ENCODE measurements at regions not wholly inside any gene's neighbourhood (a gene's known extent, or its start where the extent isn't known, plus 50 kb on each side); places are given as distances from the start of the nearest gene placed in this dataset.

GRCh38 chr10:44051584-44052385 is 333.1 kb downstream of the CXCL12 start:
- no CpG with 5 or more reads among the region's 10 CpGs for WGBS (ENCODE audit: insufficient coverage, low lambda C conversion rate)
- Histone ChIP-seq H3K4me1 (ENCODE audit: control insufficient read depth, insufficient read depth, low read length) (no peaks in the 10 kb centered on the region), H3K27ac (ENCODE audit: low read length) (no peak overlapping the region), H3K4me3 (ENCODE audit: low read length) (no peak overlapping the region), H3K36me3 (ENCODE audit: control insufficient read depth, insufficient read depth, low read length) (no peaks in the 10 kb centered on the region), H3K9me3 (ENCODE audit: control insufficient read depth, low read depth, low read length) (no peaks in the 10 kb centered on the region), H3K27me3 (ENCODE audit: control insufficient read depth, insufficient read depth, low read length) (peaks cover 7% of the 10 kb centered on the region)
- no peak for DNase-seq

- Histone ChIP-seq H3K36me3 (ENCODE audit: control insufficient read depth, insufficient read depth, low read length) (no peaks in the 10 kb centered on the region), H3K4me1 (ENCODE audit: control insufficient read depth, insufficient read depth, low read length) (no peaks in the 10 kb centered on the region), H3K9me3 (ENCODE audit: control insufficient read depth, low read depth, low read length) (no peaks in the 10 kb centered on the region), H3K27ac (ENCODE audit: low read length) (no peak overlapping the region), H3K27me3 (ENCODE audit: control insufficient read depth, insufficient read depth, low read length) (peaks cover 6% of the 10 kb centered on the region), H3K4me3 (ENCODE audit: low read length) (no peak overlapping the region)
- DNase-seq: no peak
- WGBS (ENCODE audit: insufficient coverage, low lambda C conversion rate): no CpG with 5 or more reads among the region's 5 CpGs
These were observed 333.8 kb downstream of the CXCL12 start for GRCh38 chr10:44051091-44051490.

- Histone ChIP-seq H3K4me1 (ENCODE audit: control insufficient read depth, insufficient read depth, low read length) (no peaks in the 10 kb centered on the region), H3K27ac (ENCODE audit: low read length) (no peak overlapping the region), H3K36me3 (ENCODE audit: control insufficient read depth, insufficient read depth, low read length) (no peaks in the 10 kb centered on the region), H3K27me3 (ENCODE audit: control insufficient read depth, insufficient read depth, low read length) (peaks cover 6% of the 10 kb centered on the region), H3K9me3 (ENCODE audit: control insufficient read depth, low read depth, low read length) (no peaks in the 10 kb centered on the region), H3K4me3 (ENCODE audit: low read length) (no peak overlapping the region)
- no CpG with 5 or more reads among the region's 9 CpGs for WGBS (ENCODE audit: insufficient coverage, low lambda C conversion rate)
- DNase-seq: no peak
These were observed 335.4 kb downstream of the CXCL12 start for GRCh38 chr10:44049301-44050015.

GRCh38 chr10:44047361-44047760 is 337.5 kb downstream of the CXCL12 start:
- no peaks in the 10 kb centered on the region for H3K4me1 ChIP-seq (ENCODE audit: control insufficient read depth, insufficient read depth, low read length)
- H3K27ac ChIP-seq (ENCODE audit: low read length): no peak overlapping the region
- no peaks in the 10 kb centered on the region for H3K36me3 ChIP-seq (ENCODE audit: control insufficient read depth, insufficient read depth, low read length)
- H3K4me3 ChIP-seq (ENCODE audit: low read length): no peak overlapping the region
- H3K27me3 ChIP-seq (ENCODE audit: control insufficient read depth, insufficient read depth, low read length): peaks cover 6% of the 10 kb centered on the region
- H3K9me3 ChIP-seq (ENCODE audit: control insufficient read depth, low read depth, low read length): no peaks in the 10 kb centered on the region
- DNase-seq: peak in 1 of 2 donors; percentile 7
- no CpG with 5 or more reads among the region's 12 CpGs for WGBS (ENCODE audit: insufficient coverage, low lambda C conversion rate)

- Histone ChIP-seq H3K27ac (ENCODE audit: low read length) (no peak overlapping the region), H3K36me3 (ENCODE audit: control insufficient read depth, insufficient read depth, low read length) (no peaks in the 10 kb centered on the region), H3K27me3 (ENCODE audit: control insufficient read depth, insufficient read depth, low read length) (peaks cover 6% of the 10 kb centered on the region), H3K4me3 (ENCODE audit: low read length) (no peak overlapping the region), H3K4me1 (ENCODE audit: control insufficient read depth, insufficient read depth, low read length) (no peaks in the 10 kb centered on the region), H3K9me3 (ENCODE audit: control insufficient read depth, low read depth, low read length) (no peaks in the 10 kb centered on the region)
- WGBS (ENCODE audit: insufficient coverage, low lambda C conversion rate): no CpG with 5 or more reads among the region's 5 CpGs
- DNase-seq: no peak
These were observed 338.3 kb downstream of the CXCL12 start for GRCh38 chr10:44046605-44047004.

- whole genome bisulfite sequencing (ENCODE audit: insufficient coverage, low lambda C conversion rate): no CpG with 5 or more reads among the region's 6 CpGs
- DNase-seq: peak; percentile 27 to 32
- no peak overlapping the region for H3K27ac ChIP-seq (ENCODE audit: low read length)
- H3K27me3 ChIP-seq (ENCODE audit: control insufficient read depth, insufficient read depth, low read length): peaks cover 6% of the 10 kb centered on the region
- H3K4me1 ChIP-seq (ENCODE audit: control insufficient read depth, insufficient read depth, low read length): no peaks in the 10 kb centered on the region
- no peaks in the 10 kb centered on the region for H3K9me3 ChIP-seq (ENCODE audit: control insufficient read depth, low read depth, low read length)
- no peak overlapping the region for H3K4me3 ChIP-seq (ENCODE audit: low read length)
- H3K36me3 ChIP-seq (ENCODE audit: control insufficient read depth, insufficient read depth, low read length): no peaks in the 10 kb centered on the region
These were observed 339.9 kb downstream of the CXCL12 start for GRCh38 chr10:44045020-44045419.

- Histone ChIP-seq H3K9me3 (ENCODE audit: control insufficient read depth, low read depth, low read length) (no peaks in the 10 kb centered on the region), H3K36me3 (ENCODE audit: control insufficient read depth, insufficient read depth, low read length) (no peaks in the 10 kb centered on the region), H3K27ac (ENCODE audit: low read length) (no peak overlapping the region), H3K4me3 (ENCODE audit: low read length) (no peak overlapping the region), H3K4me1 (ENCODE audit: control insufficient read depth, insufficient read depth, low read length) (no peaks in the 10 kb centered on the region), H3K27me3 (ENCODE audit: control insufficient read depth, insufficient read depth, low read length) (peaks cover 6% of the 10 kb centered on the region)
- no CpG with 5 or more reads among the region's 10 CpGs for WGBS (ENCODE audit: insufficient coverage, low lambda C conversion rate)
- DNase-seq: no peak
These were observed 340.3 kb downstream of the CXCL12 start for GRCh38 chr10:44044549-44044948.

GRCh38 chr10:44043646-44044375 is 341.1 kb downstream of the CXCL12 start:
- Histone ChIP-seq H3K4me1 (ENCODE audit: control insufficient read depth, insufficient read depth, low read length) (no peaks in the 10 kb centered on the region), H3K27ac (ENCODE audit: low read length) (no peak overlapping the region), H3K27me3 (ENCODE audit: control insufficient read depth, insufficient read depth, low read length) (peaks cover 6% of the 10 kb centered on the region), H3K36me3 (ENCODE audit: control insufficient read depth, insufficient read depth, low read length) (no peaks in the 10 kb centered on the region), H3K9me3 (ENCODE audit: control insufficient read depth, low read depth, low read length) (no peaks in the 10 kb centered on the region), H3K4me3 (ENCODE audit: low read length) (no peak overlapping the region)
- no peak for DNase-seq
- WGBS (ENCODE audit: insufficient coverage, low lambda C conversion rate): no CpG with 5 or more reads among the region's 14 CpGs

- no peaks in the 10 kb centered on the region for H3K36me3 ChIP-seq (ENCODE audit: control insufficient read depth, insufficient read depth, low read length)
- no peak overlapping the region for H3K4me3 ChIP-seq (ENCODE audit: low read length)
- no peaks in the 10 kb centered on the region for H3K9me3 ChIP-seq (ENCODE audit: control insufficient read depth, low read depth, low read length)
- WGBS (ENCODE audit: insufficient coverage, low lambda C conversion rate): no CpG with 5 or more reads among the region's 9 CpGs
- no peak for DNase-seq
- no peak overlapping the region for H3K27ac ChIP-seq (ENCODE audit: low read length)
- H3K4me1 ChIP-seq (ENCODE audit: control insufficient read depth, insufficient read depth, low read length): no peaks in the 10 kb centered on the region
- peaks cover 5% of the 10 kb centered on the region for H3K27me3 ChIP-seq (ENCODE audit: control insufficient read depth, insufficient read depth, low read length)
These were observed 341.8 kb downstream of the CXCL12 start for GRCh38 chr10:44042926-44043602.
